Mesothelial cell of epicardium (in vitro differentiated cells): ENCODE measurements at regions not wholly inside any gene's neighbourhood (a gene's known extent, or its start where the extent isn't known, plus 50 kb on each side); places are given as distances from the start of the nearest gene placed in this dataset.

Experiments used
- DNase-seq, 2 experiments: peaks; one replicate each; pipeline ENCODE4 v3.0.0; 2021; ENCODE audit warnings: low spot score in 2 of 2; ENCODE audit not compliant: unreplicated experiment in 2 of 2
- H3K27ac Mint-ChIP-seq: 2 replicates; pipeline ENCODE4 v1.8.0; 2021; ENCODE audit warnings: mixed read lengths
- H3K27me3 Mint-ChIP-seq: 2 replicates; pipeline ENCODE4 v1.8.0; 2021; ENCODE audit warnings: low read depth, mixed read lengths
- H3K36me3 Mint-ChIP-seq: 2 replicates; pipeline ENCODE4 v1.8.0; 2021; ENCODE audit warnings: mixed read lengths
- H3K4me1 Mint-ChIP-seq: 2 replicates; pipeline ENCODE4 v1.8.0; 2021; ENCODE audit warnings: mixed read lengths
- H3K4me3 Mint-ChIP-seq: 2 replicates; pipeline ENCODE4 v1.8.0; 2021; ENCODE audit warnings: mild to moderate bottlenecking, moderate library complexity, mixed read lengths
- H3K9me3 Mint-ChIP-seq: 2 replicates; pipeline ENCODE4 v1.8.0; 2021; ENCODE audit warnings: mixed read lengths
- CTCF ChIP-seq: fragments of 200-600 bp; sonication (generic); IDR thresholded peaks from one replicate; pipeline ENCODE4 v1.5.0; 2021; ENCODE audit warnings: antibody characterized with exemption; ENCODE audit not compliant: unreplicated experiment

GRCh38 chr3:145936971-145937370 lies 224.0 kb downstream of the PLOD2 start:
- DNase-seq = no peak
- Mint-ChIP-seq H3K27ac (no peak overlapping the region), H3K4me1 (no peaks in the 10 kb centered on the region), H3K36me3 (no peaks in the 10 kb centered on the region), H3K9me3 (no peaks in the 10 kb centered on the region), H3K4me3 (no peak overlapping the region), H3K27me3 (no peaks in the 10 kb centered on the region)
- no peak for TF ChIP-seq CTCF

- Mint-ChIP-seq H3K9me3 (no peaks in the 10 kb centered on the region), H3K4me1 (peaks cover 8% of the 10 kb centered on the region), H3K4me3 (no peak overlapping the region), H3K27ac (no peak overlapping the region), H3K36me3 (no peaks in the 10 kb centered on the region), H3K27me3 (no peaks in the 10 kb centered on the region)
- TF ChIP-seq CTCF = no peak
- DNase-seq = no peak
These were observed 221.6 kb downstream of the PLOD2 start for GRCh38 chr3:145939431-145939830.

DNA sequence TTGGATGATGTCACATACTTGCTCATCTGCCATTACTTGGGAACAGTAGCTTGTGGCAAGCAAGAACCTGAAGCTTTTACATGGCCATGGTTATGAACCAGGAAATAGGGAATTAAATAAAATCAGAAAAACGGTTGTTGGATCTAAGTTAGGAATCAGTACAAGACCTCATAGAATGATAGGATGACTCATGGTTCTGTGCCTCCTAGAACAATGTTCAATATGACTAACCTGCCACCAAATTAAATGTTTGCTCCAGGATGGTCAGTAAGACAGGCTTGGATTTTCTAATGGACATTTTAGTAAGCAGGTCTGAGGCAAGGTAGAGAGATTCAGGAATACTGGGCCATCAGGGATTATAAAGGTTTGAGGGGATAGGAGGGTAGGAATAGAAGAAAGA lies 218.9 kb downstream of the PLOD2 start:
- H3K36me3 Mint-ChIP-seq = no peaks in the 10 kb centered on the region
- H3K4me3 Mint-ChIP-seq = no peak overlapping the region
- no peaks in the 10 kb centered on the region for H3K27me3 Mint-ChIP-seq
- DNase-seq = no peak
- no peaks in the 10 kb centered on the region for H3K9me3 Mint-ChIP-seq
- H3K4me1 Mint-ChIP-seq = peaks cover 8% of the 10 kb centered on the region
- H3K27ac Mint-ChIP-seq = no peak overlapping the region
- TF ChIP-seq CTCF = no peak

- no peak for TF ChIP-seq CTCF
- no peak overlapping the region for H3K27ac Mint-ChIP-seq
- H3K9me3 Mint-ChIP-seq = peaks cover 11% of the 10 kb centered on the region
- H3K4me3 Mint-ChIP-seq = no peak overlapping the region
- DNase-seq = no peak
- no peaks in the 10 kb centered on the region for H3K27me3 Mint-ChIP-seq
- H3K4me1 Mint-ChIP-seq = peaks cover 8% of the 10 kb centered on the region
- no peaks in the 10 kb centered on the region for H3K36me3 Mint-ChIP-seq
These were observed 217.0 kb downstream of the PLOD2 start for GRCh38 chr3:145943952-145944351.

DNA sequence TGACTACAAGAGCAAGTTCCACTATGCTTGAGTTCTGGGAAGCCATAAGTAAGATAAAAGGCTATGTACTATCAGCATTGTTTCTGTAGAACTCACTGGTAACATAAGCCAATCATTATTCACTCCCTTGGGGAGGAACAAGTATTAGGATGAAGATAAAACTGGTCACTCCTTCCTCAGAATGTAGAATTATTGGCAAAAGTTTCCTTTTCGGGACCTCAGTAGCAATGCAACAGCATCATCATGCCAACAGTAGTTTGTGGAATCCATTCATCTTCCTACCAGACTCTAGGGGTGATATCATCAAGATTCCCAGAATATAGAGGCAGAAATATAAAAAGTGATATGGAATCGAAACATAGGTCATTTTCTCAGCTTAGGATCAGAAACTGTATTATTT lies 209.5 kb downstream of the PLOD2 start:
- Mint-ChIP-seq H3K9me3 (peaks cover 13% of the 10 kb centered on the region), H3K27ac (no peak overlapping the region), H3K36me3 (no peaks in the 10 kb centered on the region), H3K27me3 (no peaks in the 10 kb centered on the region), H3K4me1 (no peaks in the 10 kb centered on the region), H3K4me3 (no peak overlapping the region)
- TF ChIP-seq CTCF = no peak
- no peak for DNase-seq

GRCh38 chr3:145952536-145952935 lies 208.4 kb downstream of the PLOD2 start:
- no peak overlapping the region for H3K4me3 Mint-ChIP-seq
- no peaks in the 10 kb centered on the region for H3K27me3 Mint-ChIP-seq
- no peaks in the 10 kb centered on the region for H3K4me1 Mint-ChIP-seq
- no peak overlapping the region for H3K27ac Mint-ChIP-seq
- TF ChIP-seq CTCF = no peak
- no peaks in the 10 kb centered on the region for H3K36me3 Mint-ChIP-seq
- no peak for DNase-seq
- H3K9me3 Mint-ChIP-seq = peaks cover 13% of the 10 kb centered on the region
